Renal cortex interstitium (tissue), 11 donors: ENCODE measurements at regions not wholly inside any gene's neighbourhood (a gene's known extent, or its start where the extent isn't known, plus 50 kb on each side); places are given as distances from the start of the nearest gene placed in this dataset.

Experiments used
- DNase-seq, 11 donors: peaks; one replicate each; pipeline ENCODE4 v3.0.0-alpha.2; 2013; ENCODE audit warnings: low read depth in 9 of 11, low spot score in 4 of 11; ENCODE audit errors: extremely low read depth in 1 of 11

DNA sequence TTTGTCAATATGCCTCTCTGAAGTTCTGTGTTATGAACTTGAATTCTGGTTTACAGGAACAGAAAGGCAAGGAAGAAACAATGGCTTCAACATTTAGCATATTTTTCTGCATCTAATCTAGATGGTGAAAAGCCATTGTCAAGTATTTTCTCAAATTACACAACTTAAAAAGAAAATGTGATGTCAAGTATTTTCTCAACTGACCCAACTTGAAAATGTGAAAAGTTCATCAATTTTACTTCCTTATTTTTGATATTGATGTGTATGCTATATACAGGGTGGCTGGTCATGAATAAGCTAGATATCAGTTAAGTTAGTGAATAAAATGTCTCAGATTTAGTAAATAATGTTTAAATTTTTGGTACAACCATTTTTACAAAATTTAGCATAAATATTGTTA is 196.7 kb downstream of the ALX1 start:
- DNase-seq: no peak

DNA sequence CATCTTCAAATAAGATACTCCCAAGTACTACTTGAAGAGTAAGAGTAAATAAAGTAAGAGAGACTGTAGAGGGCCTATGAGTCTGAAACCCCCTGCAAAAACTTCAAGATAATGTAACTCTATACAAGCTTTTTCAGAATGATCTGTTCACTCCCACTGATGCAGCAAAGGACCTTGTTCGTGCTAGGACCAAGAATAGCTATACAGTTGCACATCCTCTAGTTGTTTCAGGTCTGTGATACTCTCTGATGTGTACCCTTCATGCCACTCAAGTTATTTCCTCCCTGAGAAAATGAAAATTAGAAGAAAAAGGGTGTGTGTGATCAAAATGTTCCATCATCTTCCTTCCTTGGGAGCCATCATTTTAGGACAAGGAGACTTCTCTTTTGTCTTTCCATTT is 204.4 kb downstream of the ALX1 start:
- no peak for DNase-seq

DNA sequence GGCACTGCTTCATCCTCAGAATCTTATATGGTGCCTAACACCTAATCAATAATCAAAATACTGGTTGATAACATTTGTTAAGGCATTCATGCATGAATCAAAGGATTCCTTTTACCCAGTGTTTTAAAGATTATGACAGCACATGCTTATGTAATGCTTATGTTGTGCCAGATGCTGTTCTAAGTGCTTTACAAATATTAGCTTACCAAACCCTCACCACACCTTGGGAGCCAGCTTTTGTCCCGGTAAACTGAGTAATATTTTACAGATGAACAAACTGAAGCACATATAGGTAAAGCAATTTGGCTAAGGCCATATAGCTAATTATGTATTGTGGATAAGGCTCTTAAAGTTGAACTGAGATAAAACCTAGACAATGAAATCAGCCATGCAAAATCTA is 209.2 kb downstream of the ALX1 start:
- DNase-seq: no peak

DNA sequence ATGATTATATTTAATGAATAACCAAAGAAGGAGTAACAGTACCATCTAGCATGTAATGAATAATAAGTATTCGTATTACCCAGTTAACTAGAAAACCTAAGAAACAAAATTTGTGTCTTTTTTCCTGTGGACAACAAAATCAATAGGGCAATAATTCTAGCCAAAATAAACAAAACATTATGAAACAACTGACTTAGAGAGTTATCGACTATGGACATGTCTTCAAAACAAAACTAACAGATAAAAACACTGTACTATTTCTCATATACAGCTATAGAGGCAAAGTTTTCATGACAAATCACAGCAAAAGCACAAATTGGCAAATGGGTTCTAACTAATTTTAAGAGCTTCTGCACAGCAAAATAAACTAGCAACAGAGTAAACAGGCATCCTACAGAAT is 224.1 kb downstream of the ALX1 start:
- DNase-seq: no peak

DNA sequence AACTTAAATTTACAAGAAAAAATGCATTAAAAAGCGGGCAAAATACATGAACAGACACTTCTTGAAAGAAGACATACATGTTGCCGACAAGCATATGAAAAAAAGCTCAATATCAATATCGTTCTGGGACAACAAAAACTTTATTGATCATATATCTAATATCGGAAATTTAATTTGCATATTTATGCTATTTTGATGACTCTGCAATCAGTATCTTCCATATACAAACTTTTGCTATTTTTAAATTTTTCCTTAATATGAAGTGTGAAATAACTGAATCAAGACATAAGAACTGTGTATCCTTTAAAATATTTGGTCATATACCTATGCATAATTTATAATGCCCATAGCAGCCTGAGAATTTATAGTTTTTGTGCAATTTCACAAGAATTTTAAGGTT is 224.6 kb downstream of the ALX1 start:
- DNase-seq: no peak

DNA sequence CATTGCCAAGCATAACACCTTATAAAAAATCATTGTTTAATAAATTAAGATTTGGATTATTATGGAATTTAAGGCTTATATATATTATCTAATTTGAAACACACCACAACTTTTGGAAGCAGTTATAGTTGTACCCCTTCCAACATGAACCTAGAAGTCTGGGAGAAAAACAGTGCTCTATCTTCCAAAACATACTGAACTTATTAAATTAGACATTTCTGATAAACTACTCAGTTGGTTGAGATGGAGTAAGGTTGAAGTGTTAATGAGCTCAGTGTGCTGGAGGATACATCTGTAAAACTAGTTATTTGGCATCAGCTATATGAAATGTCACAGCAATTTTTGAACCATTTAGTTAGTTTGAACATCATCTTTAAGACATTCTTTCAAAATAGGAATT is 227.4 kb downstream of the ALX1 start:
- no peak for DNase-seq

DNA sequence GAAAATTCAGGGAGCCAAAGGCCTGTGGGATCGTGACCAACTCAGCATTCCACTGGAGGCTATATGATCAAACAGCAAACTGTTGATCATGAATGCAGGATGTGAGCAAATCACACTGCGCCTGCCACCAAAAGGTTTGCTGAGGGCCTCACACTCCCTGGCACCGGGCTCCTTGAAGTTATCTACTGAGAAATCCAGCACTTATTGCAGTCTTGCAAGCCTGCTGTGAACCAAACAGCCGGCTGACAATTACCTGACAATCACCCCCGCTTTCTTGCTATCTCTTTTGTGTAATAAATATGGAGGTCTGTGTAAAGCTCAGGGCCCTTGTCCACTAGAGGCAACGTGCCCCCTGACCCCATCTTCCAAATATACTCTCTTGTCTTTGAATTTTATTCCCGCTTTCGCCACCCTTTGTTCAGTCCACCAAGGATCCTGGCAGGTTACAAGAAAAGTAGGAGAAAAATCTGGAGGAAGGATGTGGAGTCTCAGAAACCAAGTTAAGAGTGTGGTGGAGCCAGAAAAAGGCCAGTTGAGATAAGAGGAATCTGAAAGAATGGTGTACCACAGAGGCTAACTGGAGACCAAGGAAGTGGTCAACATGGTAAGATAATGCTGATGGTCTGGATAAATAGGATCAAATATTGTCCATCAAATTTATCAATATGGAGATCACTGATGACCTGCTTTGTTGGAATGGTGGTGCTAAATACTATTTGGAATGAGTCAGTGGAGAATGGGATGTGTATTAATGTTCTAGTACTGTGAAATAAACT is 229.2 kb downstream of the ALX1 start:
- no peak for DNase-seq

DNA sequence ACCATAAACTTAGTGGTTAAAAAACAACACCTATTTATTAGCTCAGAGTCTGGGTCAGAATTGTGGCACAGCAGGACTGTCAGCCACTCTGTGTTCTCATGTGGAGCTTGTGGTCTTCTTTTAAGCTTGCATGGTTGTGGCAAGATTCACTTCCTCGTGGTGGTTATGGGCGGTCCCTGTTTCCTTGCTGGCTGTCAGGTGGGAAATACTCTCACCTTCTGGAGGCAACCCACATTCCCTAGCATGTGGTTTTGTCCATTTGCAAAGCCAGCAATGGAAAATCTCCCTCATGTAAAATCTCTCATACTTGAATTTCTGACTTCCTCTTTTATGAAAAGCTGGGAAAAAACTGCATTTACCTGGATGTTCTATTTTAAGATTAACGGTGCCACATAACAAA is 229.8 kb downstream of the ALX1 start:
- no peak for DNase-seq

DNA sequence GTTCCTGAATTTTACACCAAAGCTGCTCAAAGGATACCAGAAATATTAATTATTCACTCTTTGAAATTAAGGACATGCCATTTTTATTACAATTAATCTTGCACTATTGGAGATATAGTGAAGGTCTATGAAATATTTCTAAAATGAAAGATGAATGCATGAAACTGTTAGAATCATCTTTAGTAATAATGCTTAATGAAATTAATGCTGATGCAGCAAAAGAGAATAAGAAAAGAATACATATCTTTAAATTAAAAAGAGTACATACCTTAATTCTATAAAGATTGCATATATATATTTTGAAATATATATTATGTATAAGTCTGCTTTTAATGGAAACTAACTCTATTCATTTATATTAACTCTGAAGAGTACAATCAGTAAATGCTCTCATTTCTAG is 236.0 kb downstream of the ALX1 start:
- DNase-seq: no peak

DNA sequence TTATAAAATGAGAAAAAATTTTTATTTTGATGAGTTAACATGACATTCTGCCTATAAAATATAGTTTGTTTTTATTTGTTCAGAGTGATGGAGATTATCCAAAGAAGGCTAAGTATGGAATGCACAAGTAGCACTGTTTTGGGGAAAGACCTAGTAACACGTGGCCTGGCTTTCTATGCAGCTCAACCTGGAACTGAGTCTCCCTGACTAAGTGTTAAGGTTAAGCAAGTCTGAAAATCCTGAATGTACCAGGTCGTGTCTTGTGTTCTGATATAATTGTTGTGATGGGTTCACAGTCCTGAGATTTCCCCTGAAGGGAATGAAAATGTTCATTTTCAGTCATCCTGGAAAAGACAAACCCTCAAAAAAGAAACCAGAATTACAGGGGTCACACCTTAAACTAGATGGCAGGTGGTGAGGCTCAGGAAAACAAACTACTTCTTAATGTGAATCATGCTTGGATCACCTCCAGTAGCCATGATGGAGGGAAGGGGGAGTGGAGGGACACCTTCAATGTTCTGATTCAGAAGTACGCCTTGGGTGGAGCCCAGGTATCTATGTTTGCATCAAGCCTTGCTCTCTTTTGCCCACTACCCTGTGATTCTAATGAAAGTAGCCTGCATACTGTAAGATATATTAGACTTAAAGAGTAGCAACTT is 236.8 kb downstream of the ALX1 start:
- DNase-seq: no peak

DNA sequence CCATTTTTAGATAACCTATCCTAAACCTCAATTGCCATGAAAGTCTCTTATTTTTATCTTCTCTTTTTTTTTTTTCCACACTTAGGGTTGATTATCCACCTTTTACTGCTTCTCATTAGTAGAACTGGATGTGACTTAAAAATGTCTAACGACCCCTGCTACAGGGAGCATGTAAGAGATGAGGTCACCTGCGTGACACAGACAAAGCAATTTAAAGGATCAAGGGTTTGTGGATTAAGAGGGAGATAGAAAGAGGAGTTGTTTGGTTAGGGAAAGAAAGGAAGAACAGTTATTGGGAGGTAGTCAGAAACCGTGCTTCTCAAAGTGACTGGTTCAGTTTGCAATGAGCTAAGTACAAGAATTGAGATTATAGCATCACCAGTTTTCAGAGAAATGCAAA is 239.1 kb downstream of the ALX1 start:
- no peak for DNase-seq

DNA sequence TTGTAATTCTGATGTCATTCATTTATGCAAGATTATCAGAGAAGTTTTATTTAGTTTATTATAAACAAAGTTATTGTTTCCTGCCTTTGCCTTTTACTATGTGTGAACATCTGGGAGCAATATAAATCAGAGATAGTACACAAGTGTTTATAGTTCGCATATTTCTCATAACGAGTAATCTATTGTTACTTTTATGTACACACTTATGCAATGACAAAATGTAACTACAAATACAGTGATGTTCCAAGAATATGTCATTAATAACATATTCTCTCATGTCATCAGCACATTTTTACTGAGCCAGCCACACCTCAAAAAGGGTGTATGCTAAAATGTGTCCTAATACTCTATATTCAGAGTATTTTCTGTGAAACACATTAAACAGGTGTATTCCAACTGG is 243.2 kb downstream of the ALX1 start:
- DNase-seq: no peak

DNA sequence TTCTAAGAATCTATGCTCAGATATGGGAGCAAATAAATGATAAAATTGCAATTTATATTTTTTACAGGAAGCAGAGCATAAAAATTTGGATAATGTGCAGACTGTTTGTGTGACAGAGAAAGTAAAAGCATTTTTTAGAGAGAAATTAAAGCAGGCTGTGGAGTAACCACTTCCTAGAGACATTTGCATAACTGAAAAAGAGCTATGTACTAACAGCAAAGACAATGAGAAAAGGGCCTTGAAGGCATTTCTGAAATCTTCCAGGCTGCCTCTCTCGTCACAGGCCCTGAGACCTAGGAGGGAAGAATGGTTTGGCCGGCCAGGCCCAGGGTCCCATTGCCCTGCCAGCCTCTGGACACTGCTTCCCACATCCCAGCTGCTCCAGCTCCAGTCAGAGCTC is 247.2 kb downstream of the ALX1 start:
- no peak for DNase-seq

DNA sequence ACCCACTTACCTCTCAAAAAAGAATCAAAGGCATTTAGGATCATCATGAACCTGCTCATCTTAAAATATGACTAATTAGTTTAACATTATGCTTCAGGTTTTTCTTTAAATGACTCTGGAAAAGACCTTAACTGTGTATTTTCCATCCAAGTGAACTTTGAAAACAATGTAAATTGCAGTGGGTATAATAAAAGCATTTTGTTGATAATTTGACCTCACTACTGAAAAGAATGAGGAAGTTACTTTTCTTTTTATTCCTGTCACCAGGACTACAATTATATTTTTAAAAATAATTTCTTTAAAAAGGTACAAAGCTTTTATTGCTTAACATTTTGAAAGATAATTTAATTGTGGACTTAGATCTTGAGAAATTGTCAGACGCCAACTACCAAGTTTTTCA is 249.9 kb downstream of the ALX1 start:
- no peak for DNase-seq

DNA sequence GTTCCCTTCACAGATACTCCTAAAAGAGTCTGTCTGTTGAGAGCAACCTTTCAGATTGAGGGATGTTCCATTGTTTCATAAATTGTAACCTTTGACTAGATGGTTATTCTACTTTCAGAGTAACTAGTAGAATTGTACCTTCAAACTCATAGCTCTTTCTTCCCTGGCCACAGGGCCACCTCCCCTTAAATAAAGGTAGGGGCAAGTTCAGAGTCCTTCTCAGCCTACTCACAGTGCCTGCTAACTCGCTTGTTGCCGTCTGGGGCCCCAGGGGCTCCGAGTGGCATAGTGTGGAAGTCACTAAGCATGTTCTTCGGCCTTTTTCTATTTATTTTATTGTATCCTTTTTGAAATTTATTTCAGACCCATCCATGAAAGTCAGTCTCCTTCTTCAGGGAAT is 250.4 kb downstream of the ALX1 start:
- no peak for DNase-seq

DNA sequence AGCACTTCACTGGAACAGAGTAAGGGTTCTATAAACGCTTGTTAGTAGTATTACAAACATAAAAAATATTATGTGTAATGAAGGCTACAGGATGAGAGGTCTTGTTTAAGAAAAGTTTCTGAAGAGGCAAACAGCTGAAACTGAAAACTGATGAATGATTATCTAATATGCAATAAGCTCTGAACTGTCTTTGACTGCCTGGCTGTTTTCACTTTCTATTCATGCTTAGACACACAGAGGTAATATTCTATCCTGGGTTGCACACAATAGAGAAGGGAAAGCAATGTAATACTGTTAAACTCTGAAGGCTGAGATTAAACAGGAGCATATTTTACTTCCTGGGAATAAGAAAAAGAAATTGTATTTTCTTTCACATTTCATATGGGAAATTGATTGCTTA is 251.3 kb downstream of the ALX1 start:
- no peak for DNase-seq

DNA sequence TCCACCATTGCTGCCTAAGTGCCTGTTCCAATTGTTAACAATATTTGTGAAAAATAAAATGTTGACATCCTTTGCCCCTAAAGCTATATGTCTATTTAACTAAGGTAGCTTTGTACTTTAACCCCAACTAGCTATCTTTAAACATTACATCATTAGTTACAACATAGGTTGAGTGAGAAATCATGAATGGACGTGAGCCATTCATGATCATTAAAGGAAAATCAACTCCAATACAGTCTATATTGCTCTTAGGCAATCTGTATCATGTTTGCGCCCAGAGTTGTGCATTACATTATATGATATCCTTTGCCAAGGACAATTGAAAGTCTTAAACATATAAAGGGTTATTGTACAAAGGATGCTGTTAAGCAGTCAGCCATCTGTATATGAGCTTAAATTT is 269.6 kb downstream of the ALX1 start:
- DNase-seq: no peak

DNA sequence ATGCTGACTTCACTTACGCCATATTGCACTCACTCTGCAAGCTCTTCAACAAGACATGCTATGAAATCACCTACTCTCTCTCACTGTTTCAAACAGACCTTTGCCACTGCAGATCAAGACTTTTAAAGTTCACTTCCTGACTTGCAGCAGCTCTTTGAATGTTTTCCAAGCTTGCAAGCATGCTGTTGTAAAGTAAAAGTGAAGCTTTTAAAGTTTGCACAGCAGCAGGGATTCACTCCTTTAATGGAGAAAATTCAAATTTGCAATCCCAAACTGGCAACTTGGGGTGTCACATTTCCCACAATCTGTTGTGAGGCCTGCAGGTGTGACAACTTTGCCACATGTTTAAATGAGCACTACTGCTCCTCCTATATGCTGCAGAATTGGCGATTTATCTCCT is 270.9 kb downstream of the ALX1 start:
- DNase-seq: no peak

DNA sequence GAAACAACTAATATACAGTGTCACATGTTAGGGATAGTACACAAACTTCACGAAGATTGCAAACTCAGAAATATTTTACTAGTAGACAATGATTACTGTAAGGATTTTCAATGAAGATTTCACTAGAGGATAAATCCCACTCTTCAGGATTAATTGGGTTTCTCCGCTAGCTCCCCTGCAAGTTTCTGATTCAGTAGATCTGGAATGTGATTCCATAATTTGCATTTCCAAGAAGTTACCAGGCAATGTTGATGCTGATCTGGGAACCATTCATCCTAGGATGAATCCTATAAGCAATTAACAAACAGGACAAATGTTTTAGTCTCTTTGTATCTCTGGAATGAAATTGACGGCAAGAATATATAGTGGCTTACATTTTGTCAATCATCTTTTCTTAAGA is 272.4 kb downstream of the ALX1 start:
- no peak for DNase-seq

DNA sequence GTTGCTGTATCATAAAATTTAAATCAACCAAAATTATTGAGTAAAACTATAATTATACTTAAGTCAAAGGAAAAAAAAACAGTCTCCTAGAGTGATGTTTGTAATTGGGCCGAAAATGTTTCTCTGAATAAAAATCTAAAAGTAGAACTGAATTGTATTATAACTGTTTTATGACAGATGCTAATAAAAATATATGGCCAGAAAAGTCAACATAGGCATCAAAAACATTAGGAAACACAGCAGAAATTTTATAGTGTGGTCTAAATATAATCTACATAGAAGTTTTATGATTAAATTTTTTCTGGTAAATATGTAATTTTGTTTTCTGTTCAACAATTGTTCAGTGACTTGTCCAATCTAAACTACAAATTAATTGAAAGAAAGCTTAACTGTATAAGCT is 277.8 kb downstream of the ALX1 start:
- DNase-seq: no peak

DNA sequence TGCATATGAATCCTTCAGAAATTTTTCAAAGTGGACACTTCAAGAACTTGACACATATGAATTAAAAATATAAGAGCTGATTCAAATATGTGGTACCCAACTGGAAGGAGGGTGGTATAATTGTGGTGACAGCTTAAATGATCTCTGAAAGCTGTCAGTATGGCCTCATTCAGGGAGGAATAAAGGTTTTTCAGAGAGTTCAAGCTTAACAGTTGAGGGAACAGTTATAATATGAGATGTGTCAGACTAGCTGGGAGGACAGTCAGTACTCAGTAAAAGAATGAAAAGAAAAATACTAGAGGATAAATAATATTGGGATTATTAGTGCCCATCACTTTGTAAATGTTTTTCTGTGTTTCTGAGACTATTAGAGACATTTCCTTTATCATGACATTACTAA is 277.5 kb downstream of the RASSF9 start:
- DNase-seq: no peak
